SU-DHL-6 (cell line): ENCODE measurements at regions not wholly inside any gene's neighbourhood (a gene's known extent, or its start where the extent isn't known, plus 50 kb on each side); places are given as distances from the start of the nearest gene placed in this dataset.

ENCODE experiments used
- CTCF ChIP-seq: fragments of 200-600 bp; sonication (generic); IDR thresholded peaks from one replicate; pipeline ENCODE4 v1.5.1; 2017; ENCODE audit warnings: antibody characterized with exemption, mild to moderate bottlenecking, low read length, moderate library complexity; ENCODE audit not compliant: insufficient read depth, poor library complexity, severe bottlenecking
- EZH2phosphoT487 ChIP-seq: fragments of 200-600 bp; sonication (generic), shearing (Covaris generic); conservative IDR thresholded peaks from 2 replicates; pipeline ENCODE4 v1.6.1; 2018; ENCODE audit warnings: mild to moderate bottlenecking, antibody characterized with exemption, low read length, moderate library complexity, mixed read lengths

- TF ChIP-seq CTCF, result no peak
- no peak for TF ChIP-seq EZH2phosphoT487
These were observed 90.9 kb upstream of the CPM start for GRCh38 chr12:69023840-69024239.
